Activated effector memory CD4-positive, alpha-beta T cell treated with Interleukin-2 at 50 U/mL for 16 hours (primary cell): ENCODE measurements at regions not wholly inside any gene's neighbourhood (a gene's known extent, or its start where the extent isn't known, plus 50 kb on each side); places are given as distances from the start of the nearest gene placed in this dataset.

ENCODE experiments used
- DNase-seq: peaks from one replicate; pipeline ENCODE4 v3.0.0-alpha.2; 2020

DNA sequence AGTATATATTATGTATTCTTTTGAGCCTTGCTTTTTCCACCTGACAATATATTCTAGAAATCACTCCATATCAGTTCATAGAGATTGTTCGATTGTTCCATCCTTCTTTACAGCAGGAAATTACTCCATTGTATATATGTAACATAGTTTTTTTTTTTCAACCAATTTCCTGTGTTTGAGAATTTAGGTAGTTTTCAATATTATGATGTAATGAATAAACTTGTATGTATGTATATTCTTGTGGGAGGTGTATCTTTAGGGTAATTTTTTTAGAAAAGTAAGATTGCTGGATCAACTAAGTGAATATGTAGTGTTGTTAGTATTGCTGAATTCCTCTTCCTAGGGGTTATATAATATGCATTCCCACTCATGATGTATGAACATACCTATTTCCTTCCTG, 165.9 kb upstream of the PITX1 start:
- DNase-seq, result no peak

DNA sequence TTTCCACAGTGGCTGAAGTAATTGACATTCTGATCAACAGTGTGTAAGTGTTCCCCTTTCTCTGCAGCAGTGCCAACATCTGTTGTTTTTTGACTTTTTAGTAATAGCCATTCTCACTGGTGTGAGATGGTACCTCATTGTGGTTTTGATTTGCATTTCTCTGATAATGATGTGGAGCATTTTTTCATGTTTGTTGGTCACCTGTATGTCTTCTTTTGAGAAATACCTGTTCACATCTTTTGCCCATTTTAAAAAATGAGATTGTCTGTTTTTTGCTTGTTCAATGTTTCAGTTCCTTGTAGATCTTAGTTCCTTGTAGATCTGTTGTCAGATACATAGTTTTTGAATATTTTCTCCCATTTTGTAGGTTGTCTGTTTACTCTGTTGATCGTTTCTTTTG, 162.5 kb upstream of the PITX1 start:
- no peak for DNase-seq

DNA sequence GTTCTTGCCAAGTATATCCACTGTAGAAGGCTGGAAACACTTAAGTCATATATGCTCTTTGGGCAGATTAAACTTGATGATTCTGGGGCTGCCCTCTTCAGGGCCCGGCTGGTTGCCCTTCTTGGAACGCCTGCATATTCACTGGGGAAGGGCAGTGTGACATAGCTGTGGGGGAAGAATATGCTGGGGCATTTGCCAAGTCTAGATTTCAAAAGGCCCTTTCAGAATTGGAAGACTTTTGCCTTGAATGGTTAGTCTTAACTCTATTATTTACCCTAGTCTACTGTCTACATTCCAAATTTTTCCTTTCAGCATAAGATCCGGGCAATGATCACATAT, 161.2 kb upstream of the PITX1 start:
- no peak for DNase-seq

DNA sequence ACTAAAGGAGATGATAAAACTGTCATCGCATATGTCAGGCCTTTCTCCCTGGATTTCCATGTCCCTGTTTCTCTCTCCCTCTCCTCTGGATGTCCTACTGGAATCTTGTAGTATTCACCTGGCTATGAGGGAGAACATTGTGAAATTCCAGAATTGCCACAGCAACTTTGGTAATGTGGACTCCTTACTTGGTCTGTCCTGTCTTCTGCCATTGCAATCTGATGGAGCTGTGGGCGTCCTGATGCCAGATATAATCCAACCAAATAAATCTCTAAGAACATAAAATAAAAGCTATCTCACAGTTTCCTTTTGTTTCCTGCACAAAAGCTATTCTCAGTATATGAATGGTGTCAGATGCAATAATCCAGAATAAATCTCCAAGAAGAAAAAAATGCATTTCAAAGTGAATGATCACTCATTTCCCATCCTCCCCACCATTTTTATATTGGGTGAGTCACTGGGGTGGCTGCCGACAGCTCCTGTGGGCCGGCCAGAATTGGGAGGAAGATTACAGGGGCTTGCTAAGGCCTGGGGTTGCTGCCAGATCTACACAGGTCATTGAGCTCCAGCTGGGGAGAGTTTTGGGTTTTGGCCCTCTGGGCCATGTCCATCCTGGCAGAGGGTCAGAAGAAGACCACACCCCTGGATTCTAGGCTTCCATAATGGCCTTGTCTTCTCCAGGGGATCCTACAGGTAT, 160.7 kb upstream of the PITX1 start:
- no peak for DNase-seq

DNA sequence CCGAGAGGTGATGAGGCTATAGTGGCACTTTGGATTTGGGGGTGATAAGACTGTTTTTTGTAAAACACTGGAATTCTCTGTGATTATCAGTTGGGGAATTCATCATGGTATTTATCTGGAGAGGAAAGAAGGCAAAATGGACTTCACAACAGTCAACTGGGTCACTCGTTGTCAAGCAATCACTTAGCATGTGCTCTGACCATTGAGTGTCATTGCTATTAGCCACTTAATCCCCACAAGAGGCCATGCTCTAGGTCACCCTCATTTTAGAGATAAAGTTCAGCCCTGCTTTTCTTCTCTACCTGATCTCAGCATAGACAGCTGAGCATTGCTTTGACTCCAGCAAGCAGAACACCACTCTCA, 160.1 kb upstream of the PITX1 start:
- DNase-seq, result no peak

DNA sequence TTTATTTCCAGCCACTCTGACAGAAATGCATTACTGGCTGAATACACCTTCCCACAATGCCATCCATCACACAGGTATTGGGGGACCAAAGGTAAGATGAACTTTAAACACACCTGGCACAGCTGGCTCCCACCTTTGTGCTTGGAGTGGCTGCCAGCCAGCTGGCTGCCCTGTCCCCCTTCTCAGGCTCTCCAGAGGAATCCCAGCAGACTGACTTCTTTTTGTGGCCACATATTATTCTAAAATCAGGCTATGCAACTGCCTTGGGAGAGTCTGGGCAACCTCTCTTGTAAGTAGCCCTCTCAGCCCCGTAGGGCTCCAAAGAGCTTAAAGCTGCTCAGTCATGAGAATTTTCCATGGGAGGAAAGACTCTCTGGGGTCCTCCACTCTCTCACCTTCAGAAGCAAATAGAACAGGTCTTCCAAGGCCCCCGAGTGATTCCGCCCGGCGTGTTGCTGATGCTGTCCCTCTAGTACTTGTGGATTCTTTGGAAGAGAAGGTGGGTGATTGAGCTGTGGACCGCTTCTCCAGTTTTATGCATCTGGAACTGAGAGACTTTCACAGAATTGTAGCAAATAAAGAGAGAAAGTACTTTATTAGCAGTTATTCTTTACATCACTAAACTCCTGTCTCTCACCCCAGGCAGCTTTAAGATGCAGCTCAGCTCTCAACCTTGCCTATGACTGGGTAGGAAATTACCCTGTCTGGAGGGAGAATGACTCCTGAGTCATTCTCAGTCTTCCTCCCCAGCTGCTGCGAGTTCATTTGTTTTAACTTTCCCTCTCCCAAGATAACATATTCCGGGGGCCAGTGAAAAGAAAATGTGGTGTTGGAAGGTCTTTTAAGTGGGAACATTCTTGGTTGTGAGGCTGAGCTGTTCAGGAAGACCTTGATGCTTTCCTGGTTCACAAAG, 159.4 kb upstream of the PITX1 start:
- DNase-seq, result no peak

DNA sequence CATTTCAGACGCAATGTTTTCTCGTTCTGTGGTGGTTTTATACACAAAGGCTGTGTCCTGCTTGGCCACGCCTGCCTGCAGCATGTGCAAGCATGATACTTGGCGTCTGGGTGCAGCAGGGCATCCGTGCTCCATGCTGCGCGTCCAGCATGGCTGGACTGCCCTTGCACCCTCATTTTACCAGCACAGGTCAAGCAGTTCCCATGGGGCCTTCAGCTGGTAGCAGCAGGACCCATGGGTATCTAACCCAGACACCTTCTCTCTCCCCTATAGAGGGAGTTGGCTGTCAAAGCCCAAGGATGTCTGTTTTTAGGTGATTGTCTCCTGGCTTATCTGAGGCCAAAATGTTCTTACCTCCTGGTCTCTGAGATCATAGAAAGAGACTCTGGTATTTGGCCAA, 158.3 kb upstream of the PITX1 start:
- no peak for DNase-seq

DNA sequence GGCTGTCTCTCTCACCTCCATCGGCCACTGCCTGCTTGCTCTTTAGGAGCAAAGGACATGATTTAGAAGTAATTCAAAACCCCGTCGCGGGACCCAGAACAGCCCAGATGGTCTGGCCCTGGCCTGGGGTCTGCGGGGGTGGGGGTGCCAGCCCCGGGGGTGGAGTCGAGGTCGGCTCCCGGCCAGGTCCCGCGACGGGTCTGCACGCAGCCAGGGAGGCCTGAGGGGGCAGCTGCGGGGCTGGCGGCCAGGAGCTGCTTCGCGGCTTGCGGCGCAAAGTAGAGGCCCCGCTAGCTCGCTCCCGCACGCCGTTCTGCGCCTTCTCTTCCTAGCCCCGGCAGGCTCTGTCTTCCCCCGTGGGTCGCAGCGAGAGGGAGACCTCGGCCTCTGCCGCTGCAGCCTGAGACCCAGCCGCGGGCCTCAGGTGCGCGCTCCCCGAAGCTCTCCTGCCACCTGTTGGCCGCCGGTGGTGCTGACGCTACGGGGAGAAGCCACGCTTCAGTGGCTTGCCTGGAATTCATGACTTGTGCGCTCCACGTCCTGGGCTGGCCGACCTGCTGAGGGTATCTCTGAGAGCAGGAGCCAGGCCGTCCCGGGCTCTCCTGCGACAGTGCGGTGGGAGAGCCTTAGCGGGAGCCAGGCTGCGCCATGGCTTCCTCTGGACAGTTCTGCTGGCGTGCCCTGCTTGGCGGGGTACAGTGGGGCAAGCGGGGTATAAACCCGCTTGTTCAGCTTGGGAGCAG, 157.2 kb upstream of the PITX1 start:
- peak; percentile 36 for DNase-seq

DNA sequence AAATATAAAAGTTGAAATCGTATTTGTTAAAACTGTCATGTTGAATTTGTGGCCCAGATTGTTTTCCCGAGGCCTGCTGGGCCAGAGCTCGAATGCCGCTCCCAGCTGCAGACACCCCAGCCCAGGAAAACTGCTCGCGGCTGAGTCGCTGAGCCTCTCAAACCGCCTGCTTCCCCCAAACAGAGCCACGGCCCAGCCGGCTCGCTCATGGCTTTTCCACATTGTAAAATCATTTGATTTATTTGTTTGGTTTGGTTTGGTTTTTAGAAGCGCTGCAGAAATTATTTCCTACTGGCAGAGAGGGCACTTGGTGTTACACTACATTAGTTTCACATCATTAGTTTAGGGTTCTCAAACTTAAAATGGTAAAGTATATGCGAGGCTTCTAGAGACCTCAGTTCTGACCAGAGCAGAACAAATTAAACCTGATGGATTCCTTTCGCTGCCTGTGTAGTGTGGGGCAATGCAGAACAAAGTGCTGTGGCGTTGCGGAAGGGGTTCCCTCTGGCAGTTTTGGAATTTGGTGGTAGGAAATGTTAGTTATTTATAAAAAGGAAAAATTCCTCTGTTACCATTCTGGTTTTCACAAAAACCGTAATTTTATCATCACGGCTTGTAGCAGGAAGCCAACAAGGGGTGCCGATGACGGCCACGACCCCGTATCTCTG, 156.5 kb upstream of the PITX1 start:
- no peak for DNase-seq

DNA sequence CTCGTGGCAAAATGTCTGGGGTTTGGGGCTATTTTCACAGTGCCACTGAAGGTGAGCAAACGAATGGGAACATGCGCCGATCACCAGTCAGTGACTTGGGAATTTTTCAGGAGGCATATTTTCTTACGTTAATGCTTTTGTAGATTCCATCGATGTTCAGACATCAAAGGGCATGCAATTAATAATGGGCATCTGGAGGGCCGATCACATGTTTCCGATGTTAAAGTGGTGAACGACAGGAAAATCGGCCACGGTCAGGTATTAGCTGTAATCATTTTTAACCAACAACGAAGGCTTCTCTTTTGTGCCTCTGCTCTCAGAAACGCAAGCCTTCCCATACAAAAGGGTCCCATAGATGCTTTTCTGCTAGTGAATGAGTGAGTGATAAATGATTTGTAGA, 155.0 kb upstream of the PITX1 start:
- DNase-seq, result no peak

DNA sequence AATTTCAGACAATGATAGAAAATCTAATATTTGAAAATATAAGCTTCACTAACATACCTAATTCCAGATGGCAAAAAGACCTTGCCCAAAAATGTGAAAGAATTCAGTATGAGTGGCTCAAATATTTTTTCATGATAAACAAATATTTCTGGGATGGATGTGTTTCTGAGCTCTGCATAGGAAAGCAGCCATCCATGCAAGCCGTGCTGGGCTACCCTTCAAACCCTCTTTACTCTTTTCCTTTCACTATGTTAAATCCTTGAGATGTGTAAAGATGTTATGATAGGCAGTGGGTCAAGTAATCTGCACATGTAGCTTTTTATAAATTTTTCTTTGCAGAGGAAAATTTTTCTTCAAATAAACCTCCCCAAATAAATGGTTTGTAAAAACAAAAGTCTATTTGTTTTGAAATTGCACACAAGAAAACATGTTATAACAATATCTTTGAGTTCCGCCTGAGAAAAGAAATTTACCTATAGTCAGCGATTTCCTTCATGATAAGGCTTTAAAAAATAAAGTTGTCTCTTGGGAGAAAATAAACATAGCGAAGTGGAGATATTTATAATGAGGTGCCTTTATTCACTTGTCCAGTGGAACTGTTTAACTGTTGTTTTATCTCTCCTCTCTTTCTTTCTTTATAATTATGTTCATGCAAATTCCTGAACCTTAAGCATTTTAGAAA, 154.3 kb upstream of the PITX1 start:
- DNase-seq, result no peak

DNA sequence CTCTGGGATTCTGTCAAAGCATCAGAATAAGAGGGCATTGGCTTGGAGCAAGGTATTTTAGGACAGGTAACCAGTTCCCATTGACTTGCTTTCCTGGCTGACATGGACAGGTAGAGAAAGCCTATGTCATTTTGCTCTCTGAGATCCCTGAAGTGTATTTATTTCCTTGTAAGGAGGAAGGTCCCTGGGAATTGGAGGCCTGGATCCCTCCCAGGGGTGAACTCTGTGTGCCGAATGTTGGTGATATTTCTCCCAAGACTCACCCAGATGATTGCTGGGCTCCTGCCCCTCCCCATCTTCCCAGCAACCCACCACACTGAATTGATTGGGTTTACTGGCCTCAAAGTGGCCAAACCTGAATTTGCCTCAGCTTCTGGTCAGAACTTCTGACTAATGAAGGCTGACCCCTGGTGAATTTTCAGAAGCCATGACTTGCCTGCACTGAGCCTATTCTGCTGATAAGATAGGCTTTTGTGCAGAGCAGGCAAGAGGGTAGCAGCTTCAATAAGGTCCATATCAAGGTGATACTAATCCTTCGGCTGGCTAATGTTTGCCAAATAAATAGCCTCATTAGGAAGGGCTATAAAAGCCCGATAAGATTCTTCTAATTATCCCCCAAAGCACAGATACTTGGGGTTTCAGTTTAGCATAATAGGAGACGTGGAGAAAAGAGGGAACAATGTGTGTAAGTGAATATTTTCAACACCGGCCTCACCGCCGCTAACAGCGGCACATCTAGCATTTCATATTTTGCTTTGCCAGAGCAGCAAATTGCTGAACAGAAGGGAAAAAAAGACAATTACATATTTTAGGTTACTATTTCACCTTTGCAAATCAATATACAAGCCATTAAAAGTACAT, 152.9 kb upstream of the PITX1 start:
- no peak for DNase-seq

DNA sequence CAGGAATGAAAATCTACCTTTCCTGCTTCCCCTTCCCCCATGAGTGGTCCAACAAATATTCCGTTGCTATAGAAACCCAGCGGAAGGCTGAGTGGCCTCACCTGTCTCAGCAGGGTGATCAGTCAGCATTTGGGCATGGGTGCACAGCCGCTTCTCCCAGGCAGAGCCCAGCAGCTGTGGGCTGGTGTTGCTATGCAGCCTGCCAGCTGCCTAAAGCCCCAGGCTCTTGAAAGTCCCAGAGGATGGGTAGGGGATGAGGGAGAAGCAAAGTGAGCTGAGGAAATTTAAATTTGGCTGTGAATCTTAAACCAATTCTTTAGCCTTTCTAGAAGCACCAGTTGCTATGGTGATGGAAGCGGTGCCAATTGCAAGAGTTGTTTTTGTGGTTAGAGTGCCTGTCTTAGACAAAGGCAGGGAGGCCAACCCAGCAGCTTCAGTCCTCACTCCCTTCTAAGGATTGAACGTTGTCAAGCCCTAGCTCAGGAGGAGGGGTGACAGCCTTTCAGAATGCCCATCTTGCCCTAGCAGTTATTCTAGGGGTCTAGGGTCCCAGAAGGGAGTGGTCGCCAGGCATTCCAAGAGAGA, 151.5 kb upstream of the PITX1 start:
- no peak for DNase-seq

DNA sequence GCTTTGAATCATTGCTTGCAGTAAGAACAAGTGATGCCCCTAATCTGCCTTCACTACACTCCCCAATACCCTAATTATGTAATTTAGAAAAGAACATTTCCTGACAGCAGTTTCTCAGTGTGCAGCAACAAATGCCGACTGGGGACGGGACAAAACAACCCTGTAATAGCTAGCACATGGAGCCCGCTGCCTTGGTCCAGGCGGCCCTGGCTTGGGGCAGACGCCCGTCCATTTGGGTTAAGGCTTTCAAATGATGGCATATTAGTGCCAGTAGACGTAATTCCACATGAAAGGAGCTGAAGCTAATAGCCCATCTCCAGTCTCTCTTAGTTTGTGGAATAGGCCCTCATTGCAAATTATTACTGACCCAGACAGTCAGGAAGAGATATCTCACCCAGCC, 150.6 kb upstream of the PITX1 start:
- no peak for DNase-seq

DNA sequence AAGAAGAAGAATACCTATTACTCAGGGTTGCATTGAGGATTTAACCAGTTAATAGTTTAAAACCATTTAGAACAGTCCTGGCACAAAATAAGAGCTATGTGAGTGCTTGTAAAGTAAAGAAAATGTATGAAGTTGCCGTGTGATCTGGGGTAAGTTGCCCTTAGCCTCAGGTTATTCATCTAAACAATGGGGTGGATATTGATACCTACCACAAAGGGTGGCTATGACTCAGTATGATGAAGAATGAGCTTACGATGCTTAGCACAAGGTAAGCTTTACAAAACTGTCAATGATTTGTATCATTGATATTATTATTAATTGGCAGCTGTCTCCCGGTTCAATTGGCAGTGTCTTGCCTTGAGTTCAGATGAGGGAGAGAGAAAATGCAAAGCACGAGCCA, 149.4 kb upstream of the PITX1 start:
- no peak for DNase-seq

DNA sequence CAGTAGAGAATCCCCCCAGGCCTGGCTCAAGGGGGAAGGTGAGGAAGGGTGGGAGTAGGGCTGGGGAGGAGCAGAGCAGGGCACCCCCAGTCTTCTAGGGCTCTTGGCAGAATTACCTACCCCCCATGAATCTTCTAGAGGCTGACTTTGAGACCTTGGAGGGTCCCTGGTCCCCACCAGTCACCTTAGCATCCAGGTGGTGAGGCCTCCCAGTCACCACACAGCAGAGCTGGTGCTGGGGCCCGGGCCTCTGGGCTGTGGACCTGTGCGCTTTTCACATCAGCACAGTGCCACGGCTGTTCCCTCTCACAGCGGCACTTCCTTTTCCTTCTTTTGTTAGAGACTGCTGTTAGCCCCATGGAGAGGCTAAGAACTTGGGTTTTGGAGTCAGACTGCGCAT, 148.6 kb upstream of the PITX1 start:
- DNase-seq, result no peak

DNA sequence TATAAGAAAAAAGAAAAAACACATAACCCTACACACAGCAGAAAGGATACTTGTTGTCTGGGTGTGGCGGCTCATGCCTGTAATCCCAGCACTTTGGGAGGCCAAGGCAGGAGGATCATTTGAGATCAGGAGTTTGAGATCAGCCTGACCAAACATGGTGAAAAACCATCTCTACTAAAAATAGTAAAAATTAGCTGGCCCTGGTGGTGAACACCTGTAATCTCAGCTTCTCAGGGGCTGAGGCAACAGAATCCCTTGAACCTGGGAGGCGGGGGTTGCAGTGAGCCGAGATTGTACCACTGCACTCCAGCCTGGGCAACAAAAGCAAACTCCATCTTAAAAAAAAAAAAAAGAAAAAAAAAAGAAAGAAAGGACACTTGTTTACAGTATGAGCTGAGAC, 147.6 kb upstream of the PITX1 start:
- DNase-seq, result no peak

DNA sequence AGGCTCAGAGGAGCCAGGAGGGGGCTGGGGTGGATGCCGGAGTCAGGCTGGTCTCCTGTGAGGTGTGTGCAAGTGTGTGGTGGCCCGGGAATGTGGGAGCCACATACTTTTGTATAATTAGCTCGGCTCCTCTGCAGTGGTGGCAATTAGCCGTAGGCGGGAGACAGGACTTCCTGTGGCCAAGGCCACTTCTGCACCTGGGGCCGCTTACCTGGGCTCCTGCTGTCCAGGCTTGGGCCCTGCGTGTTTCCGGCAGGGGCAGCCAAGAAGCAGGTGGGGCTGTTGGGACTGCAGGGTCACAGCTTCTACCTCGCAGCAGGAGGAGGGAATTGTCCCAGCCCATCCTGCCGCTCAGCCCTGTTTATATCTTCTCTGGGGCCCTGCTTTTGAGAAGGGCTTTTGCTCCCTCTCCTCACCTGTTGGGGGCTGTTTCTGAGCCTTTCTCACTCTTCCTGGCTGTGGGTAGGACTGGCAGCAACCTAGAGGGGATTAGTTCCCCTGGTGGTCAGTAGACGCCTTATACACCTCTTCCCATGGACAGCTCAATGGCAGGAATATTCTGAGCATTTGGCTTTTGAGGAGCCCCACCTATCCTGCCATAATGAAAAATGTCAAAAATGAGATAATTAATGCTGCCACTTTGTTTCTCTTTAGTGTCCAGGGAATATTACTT, 145.4 kb upstream of the PITX1 start:
- DNase-seq, result no peak

DNA sequence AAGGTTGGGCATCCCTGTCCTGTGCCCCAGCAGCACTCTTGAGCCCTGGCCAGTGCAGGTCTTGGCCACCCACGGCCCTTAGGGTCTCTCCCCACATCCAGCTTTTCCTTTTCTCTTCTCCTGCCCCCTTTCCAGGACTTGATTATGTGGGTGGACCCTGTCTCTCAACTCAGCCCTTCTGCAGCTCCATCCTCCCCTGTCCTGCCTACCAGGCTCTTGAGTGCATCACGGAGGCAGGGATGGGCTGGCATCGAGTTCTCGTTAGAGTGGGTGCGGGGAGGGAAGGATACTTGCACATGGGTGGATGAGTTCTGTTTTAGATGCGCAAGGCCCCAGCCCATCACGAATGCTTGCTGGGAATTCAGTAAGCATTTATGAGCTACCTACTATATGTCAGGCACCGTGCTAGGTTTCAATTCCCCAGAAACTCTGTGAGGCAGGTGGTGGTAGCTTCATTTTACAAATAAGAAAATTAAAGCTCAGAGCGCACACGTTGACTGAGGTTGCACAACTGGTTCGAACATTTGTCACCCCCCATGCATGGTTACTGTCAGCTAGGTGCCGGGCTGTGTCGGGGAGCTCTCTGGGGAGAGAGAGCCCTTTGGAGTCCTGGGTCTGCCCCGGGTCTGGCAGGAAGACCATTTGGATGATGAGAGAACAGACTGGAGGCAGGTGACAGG, 144.6 kb upstream of the PITX1 start:
- DNase-seq, result no peak

DNA sequence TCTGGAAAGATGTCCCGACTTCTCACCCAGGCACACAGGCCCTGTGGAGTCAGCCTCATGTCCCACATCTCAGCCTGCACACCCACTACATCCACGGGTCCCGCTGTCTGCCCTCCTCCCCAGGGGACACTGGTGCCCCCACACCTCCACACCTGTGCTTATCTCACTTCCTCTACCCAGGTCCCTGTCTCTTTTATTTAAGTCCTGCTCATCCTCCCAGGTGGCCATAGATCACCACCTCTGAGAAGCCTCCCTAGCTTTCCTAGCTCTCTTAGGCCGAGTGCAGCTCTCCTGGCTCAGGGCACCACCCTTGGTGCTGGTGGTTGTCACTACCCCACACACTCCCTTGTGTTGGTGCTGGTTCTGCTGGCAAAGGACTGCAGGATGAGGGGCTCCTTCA, 143.6 kb upstream of the PITX1 start:
- no peak for DNase-seq
